ENCODE measurements at regions not wholly inside any gene's neighbourhood (a gene's known extent, or its start where the extent isn't known, plus 50 kb on each side); places are given as distances from the start of the nearest gene placed in this dataset.
A peak's percentile ranks its signal among the peaks of the same experiment; 100 is the strongest.

- DNase-seq = no peak
Measured at GRCh38 chr16:79328402-79329165, 272.0 kb downstream of the MAF start.

- no peak for DNase-seq
Measured at GRCh38 chr16:79327836-79328235, 272.7 kb downstream of the MAF start.

- DNase-seq = no peak
Measured at GRCh38 chr16:79326549-79326948, 274.0 kb downstream of the MAF start.

- no peak for DNase-seq
Measured at GRCh38 chr16:79325226-79325945, 275.2 kb downstream of the MAF start.

- DNase-seq = no peak
Measured at GRCh38 chr16:79320956-79321355, 279.6 kb downstream of the MAF start.

- DNase-seq = no peak
Measured at GRCh38 chr16:79318143-79318899, 282.2 kb downstream of the MAF start.

GRCh38 chr16:79317521-79317920 lies 283.0 kb downstream of the MAF start:
- DNase-seq = no peak

GRCh38 chr16:79317026-79317425 lies 283.5 kb downstream of the MAF start:
- no peak for DNase-seq

GRCh38 chr16:79316004-79316458 lies 284.5 kb downstream of the MAF start:
- DNase-seq = no peak

GRCh38 chr16:79312502-79312901 lies 288.0 kb downstream of the MAF start:
- DNase-seq = no peak

- no peak for DNase-seq
Measured at GRCh38 chr16:79310710-79311109, 289.8 kb downstream of the MAF start.

- DNase-seq = no peak
Measured at GRCh38 chr16:79309606-79310005, 290.9 kb downstream of the MAF start.

- DNase-seq = no peak
Measured at GRCh38 chr16:79307214-79307613, 293.3 kb downstream of the MAF start.

GRCh38 chr16:79305074-79305473 lies 295.5 kb downstream of the MAF start:
- DNase-seq = no peak

- DNase-seq = peak; percentile 46
Measured at GRCh38 chr16:79303959-79304387, 296.6 kb downstream of the MAF start.

- DNase-seq = no peak
Measured at GRCh38 chr16:79303206-79303605, 297.3 kb downstream of the MAF start.

GRCh38 chr16:79302731-79303130 lies 297.8 kb downstream of the MAF start:
- DNase-seq = no peak

GRCh38 chr16:79301051-79301450 lies 299.5 kb downstream of the MAF start:
- DNase-seq = peak; percentile 54

- peak; percentile 35 for DNase-seq
Measured at GRCh38 chr16:79298894-79299799, 301.4 kb downstream of the MAF start.

- no peak for DNase-seq
Measured at GRCh38 chr16:79298476-79298875, 302.1 kb downstream of the MAF start.

- no peak for DNase-seq
Measured at GRCh38 chr16:79297805-79298204, 302.7 kb downstream of the MAF start.

GRCh38 chr16:79297296-79297695 lies 303.2 kb downstream of the MAF start:
- DNase-seq = no peak

Measured in right kidney (tissue), 1 donor.